ENCODE measurements at regions not wholly inside any gene's neighbourhood (a gene's known extent, or its start where the extent isn't known, plus 50 kb on each side); places are given as distances from the start of the nearest gene placed in this dataset.

GRCh38 chr2:196322973-196323810 lies 151.8 kb upstream of the STK17B start:
- TF ChIP-seq YY1 (IDR thresholded peaks at IDR 0.05; ENCODE audit: insufficient read depth, insufficient read length) (no peak), ZNF274 (IDR thresholded peaks at IDR 0.05; ENCODE audit: low read depth, low read length) (no peak)
